ENCODE measurements at regions not wholly inside any gene's neighbourhood (a gene's known extent, or its start where the extent isn't known, plus 50 kb on each side); places are given as distances from the start of the nearest gene placed in this dataset.

- TF ChIP-seq, protein P1, sequence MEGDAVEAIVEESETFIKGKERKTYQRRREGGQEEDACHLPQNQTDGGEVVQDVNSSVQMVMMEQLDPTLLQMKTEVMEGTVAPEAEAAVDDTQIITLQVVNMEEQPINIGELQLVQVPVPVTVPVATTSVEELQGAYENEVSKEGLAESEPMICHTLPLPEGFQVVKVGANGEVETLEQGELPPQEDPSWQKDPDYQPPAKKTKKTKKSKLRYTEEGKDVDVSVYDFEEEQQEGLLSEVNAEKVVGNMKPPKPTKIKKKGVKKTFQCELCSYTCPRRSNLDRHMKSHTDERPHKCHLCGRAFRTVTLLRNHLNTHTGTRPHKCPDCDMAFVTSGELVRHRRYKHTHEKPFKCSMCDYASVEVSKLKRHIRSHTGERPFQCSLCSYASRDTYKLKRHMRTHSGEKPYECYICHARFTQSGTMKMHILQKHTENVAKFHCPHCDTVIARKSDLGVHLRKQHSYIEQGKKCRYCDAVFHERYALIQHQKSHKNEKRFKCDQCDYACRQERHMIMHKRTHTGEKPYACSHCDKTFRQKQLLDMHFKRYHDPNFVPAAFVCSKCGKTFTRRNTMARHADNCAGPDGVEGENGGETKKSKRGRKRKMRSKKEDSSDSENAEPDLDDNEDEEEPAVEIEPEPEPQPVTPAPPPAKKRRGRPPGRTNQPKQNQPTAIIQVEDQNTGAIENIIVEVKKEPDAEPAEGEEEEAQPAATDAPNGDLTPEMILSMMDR (conservative IDR thresholded peaks at IDR 0.05) = no peak
- Mint-ChIP-seq H3K36me3 (ENCODE audit: low read depth) (no peaks in the 10 kb centered on the region), H3K4me3 (no peak overlapping the region), H3K9me3 (no peaks in the 10 kb centered on the region), H3K4me1 (no peaks in the 10 kb centered on the region), H3K27ac (no peak overlapping the region), H3K27me3 (ENCODE audit: insufficient read depth) (no peaks in the 10 kb centered on the region)
- Histone ChIP-seq H3K4me3 (ENCODE audit: low read length) (no peak overlapping the region), H3K9ac (ENCODE audit: extremely low read depth, low read length, poor library complexity, severe bottlenecking) (no peak overlapping the region), H3K27me3 (ENCODE audit: control insufficient read depth, insufficient read depth, low read length, poor library complexity, severe bottlenecking) (no peaks in the 10 kb centered on the region), H3K27ac (ENCODE audit: low read depth, low read length) (no peak overlapping the region), H3K36me3 (ENCODE audit: control insufficient read depth, insufficient read depth, low read length) (no peaks in the 10 kb centered on the region), H3K9me3 (ENCODE audit: control insufficient read depth, low read length) (no peaks in the 10 kb centered on the region), H3K4me1 (ENCODE audit: control insufficient read depth, insufficient read depth, low read length) (no peaks in the 10 kb centered on the region)
- no peak for DNase-seq
- WGBS, 2 experiments (ENCODE audit: insufficient coverage in 1 of 2, insufficient read length in 1 of 2) = 86 to 95% methylated on average over 2 to 4 of the region's 4 CpGs
These were observed 117.2 kb downstream of the PDHA2 start for GRCh38 chr4:95957054-95957453.

DNA sequence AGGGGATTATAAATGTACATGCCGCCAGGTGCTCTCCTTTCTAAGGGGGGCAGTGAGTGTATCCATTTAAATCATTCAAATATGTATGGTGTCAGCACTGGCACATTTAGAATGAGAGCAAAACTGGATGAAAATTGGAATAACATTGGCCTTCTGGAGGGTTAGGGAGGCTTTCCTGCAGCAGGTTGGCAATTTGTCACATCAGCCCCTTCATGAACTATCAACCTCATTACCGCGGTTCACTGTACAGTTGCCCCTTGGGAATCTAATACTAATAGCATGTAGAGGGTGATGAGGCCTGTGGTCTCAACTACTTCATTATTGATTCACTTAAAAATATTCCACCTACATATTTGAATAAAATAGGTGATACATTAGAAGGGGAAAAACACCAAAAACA lies 117.9 kb downstream of the PDHA2 start:
- no peaks in the 10 kb centered on the region for H3K4me1 ChIP-seq (ENCODE audit: control insufficient read depth, insufficient read depth, low read length)
- TF ChIP-seq, protein P1 (conservative IDR thresholded peaks at IDR 0.05) = no peak
- H3K9me3 ChIP-seq (ENCODE audit: control insufficient read depth, low read length) = no peaks in the 10 kb centered on the region
- no peak overlapping the region for H3K4me3 ChIP-seq (ENCODE audit: low read length)
- Mint-ChIP-seq H3K4me1 (no peaks in the 10 kb centered on the region), H3K27me3 (ENCODE audit: insufficient read depth) (no peaks in the 10 kb centered on the region), H3K36me3 (ENCODE audit: low read depth) (no peaks in the 10 kb centered on the region), H3K4me3 (no peak overlapping the region), H3K27ac (no peak overlapping the region), H3K9me3 (no peaks in the 10 kb centered on the region)
- H3K27ac ChIP-seq (ENCODE audit: low read depth, low read length) = no peak overlapping the region
- no peak for DNase-seq
- no peak overlapping the region for H3K9ac ChIP-seq (ENCODE audit: extremely low read depth, low read length, poor library complexity, severe bottlenecking)
- WGBS, 2 experiments (ENCODE audit: insufficient coverage in 1 of 2, insufficient read length in 1 of 2) = 97% methylated on average over 1 of the region's 3 CpGs; no CpG with 5 or more reads in 1 of the 2 experiments
- no peaks in the 10 kb centered on the region for H3K27me3 ChIP-seq (ENCODE audit: control insufficient read depth, insufficient read depth, low read length, poor library complexity, severe bottlenecking)
- no peaks in the 10 kb centered on the region for H3K36me3 ChIP-seq (ENCODE audit: control insufficient read depth, insufficient read depth, low read length)

DNA sequence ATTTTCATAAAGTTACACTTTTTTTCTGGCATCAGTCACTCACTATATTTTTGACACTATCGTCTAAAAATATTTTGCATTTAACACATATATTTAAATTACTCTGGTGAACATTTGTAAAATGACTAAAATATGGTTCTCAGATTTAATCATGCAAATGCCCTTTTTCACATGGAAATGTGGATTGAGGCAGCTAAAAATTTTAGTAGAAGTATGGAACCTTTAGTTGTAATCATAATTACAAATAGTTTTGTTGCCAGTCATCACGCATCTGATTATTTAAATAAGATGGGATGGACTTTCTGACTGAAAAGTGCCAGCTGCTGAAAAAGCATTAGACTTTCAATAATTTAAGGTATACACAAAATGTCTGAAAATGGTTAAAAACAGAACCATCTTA lies 119.3 kb downstream of the PDHA2 start:
- H3K27me3 Mint-ChIP-seq (ENCODE audit: insufficient read depth) = no peaks in the 10 kb centered on the region
- DNase-seq = no peak
- Histone ChIP-seq H3K4me3 (ENCODE audit: low read length) (no peak overlapping the region), H3K27me3 (ENCODE audit: control insufficient read depth, insufficient read depth, low read length, poor library complexity, severe bottlenecking) (no peaks in the 10 kb centered on the region), H3K36me3 (ENCODE audit: control insufficient read depth, insufficient read depth, low read length) (no peaks in the 10 kb centered on the region), H3K9me3 (ENCODE audit: control insufficient read depth, low read length) (no peaks in the 10 kb centered on the region), H3K4me1 (ENCODE audit: control insufficient read depth, insufficient read depth, low read length) (no peaks in the 10 kb centered on the region), H3K27ac (ENCODE audit: low read depth, low read length) (no peak overlapping the region), H3K9ac (ENCODE audit: extremely low read depth, low read length, poor library complexity, severe bottlenecking) (no peak overlapping the region)
- 93 to 100% methylated on average over 1 to 2 of the region's 2 CpGs for WGBS, 2 experiments (ENCODE audit: insufficient coverage in 1 of 2, insufficient read length in 1 of 2)
- H3K4me1 Mint-ChIP-seq = no peaks in the 10 kb centered on the region
- H3K36me3 Mint-ChIP-seq (ENCODE audit: low read depth) = no peaks in the 10 kb centered on the region
- no peak overlapping the region for H3K27ac Mint-ChIP-seq
- H3K9me3 Mint-ChIP-seq = no peaks in the 10 kb centered on the region
- H3K4me3 Mint-ChIP-seq = no peak overlapping the region
- TF ChIP-seq, protein P1 (conservative IDR thresholded peaks at IDR 0.05) = no peak
